DOHH2 (cell line): ENCODE measurements at regions not wholly inside any gene's neighbourhood (a gene's known extent, or its start where the extent isn't known, plus 50 kb on each side); places are given as distances from the start of the nearest gene placed in this dataset.

Source experiments
- EZH2phosphoT487 ChIP-seq: fragments of 200-600 bp; sonication (generic); IDR thresholded peaks from 2 replicates; pipeline ENCODE4 v1.6.1; 2017; ENCODE audit warnings: borderline replicate concordance, mild to moderate bottlenecking, antibody characterized with exemption, low read length, moderate library complexity, mixed read lengths
- TF ChIP-seq, protein P1 (sequence below): fragments of 200-600 bp; sonication (generic); IDR thresholded peaks from one replicate; pipeline ENCODE4 v1.5.1; 2014; ENCODE audit warnings: antibody characterized with exemption, mild to moderate bottlenecking, low read depth, low read length; ENCODE audit not compliant: poor library complexity, severe bottlenecking

DNA sequence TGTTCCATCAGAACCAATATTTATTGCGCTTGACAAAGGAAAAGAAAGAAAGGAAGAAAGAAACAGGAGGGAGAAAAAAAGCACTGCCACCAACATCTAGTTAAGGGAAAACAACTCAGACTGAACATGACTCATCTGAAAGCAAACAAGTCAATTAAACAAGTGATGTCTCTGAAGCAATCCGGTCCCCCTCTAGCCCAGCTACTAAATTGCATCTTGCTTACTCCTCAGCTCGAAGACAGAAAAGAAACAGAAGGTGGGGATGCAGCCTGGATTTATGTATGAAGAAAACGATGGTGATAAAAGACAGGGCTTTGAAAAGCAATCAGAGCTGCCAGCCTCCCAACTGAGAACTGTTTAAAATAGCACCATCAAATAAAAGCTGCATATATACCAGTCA lies 188.2 kb downstream of the OMA1 start:
- no peak for TF ChIP-seq EZH2phosphoT487
- TF ChIP-seq, protein P1, sequence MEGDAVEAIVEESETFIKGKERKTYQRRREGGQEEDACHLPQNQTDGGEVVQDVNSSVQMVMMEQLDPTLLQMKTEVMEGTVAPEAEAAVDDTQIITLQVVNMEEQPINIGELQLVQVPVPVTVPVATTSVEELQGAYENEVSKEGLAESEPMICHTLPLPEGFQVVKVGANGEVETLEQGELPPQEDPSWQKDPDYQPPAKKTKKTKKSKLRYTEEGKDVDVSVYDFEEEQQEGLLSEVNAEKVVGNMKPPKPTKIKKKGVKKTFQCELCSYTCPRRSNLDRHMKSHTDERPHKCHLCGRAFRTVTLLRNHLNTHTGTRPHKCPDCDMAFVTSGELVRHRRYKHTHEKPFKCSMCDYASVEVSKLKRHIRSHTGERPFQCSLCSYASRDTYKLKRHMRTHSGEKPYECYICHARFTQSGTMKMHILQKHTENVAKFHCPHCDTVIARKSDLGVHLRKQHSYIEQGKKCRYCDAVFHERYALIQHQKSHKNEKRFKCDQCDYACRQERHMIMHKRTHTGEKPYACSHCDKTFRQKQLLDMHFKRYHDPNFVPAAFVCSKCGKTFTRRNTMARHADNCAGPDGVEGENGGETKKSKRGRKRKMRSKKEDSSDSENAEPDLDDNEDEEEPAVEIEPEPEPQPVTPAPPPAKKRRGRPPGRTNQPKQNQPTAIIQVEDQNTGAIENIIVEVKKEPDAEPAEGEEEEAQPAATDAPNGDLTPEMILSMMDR, result no peak
